Ovary (tissue), 7 donors: ENCODE measurements at regions not wholly inside any gene's neighbourhood (a gene's known extent, or its start where the extent isn't known, plus 50 kb on each side); places are given as distances from the start of the nearest gene placed in this dataset.

ENCODE experiments used
- DNase-seq, 5 donors: peaks; one replicate each; pipeline ENCODE4 v3.0.0-alpha.2; 2019 to 2020
- H3K27ac ChIP-seq, 2 donors: fragments of 200-600 bp; one replicate each; pipeline versions ENCODE4 v1.5.1 to v1.8.0; 2019 to 2022
- H3K27me3 ChIP-seq: fragments of 200-600 bp; one replicate; pipeline ENCODE4 v1.8.0; 2022
- H3K36me3 ChIP-seq: fragments of 200-600 bp; sonication (generic); one replicate; pipeline ENCODE4 v1.5.1; 2019
- H3K4me1 ChIP-seq: one replicate; pipeline ENCODE4 v1.8.1; 2013; ENCODE audit warnings: mild to moderate bottlenecking, moderate library complexity; ENCODE audit not compliant: insufficient read depth
- H3K4me3 ChIP-seq: fragments of 200-600 bp; sonication (generic); one replicate; pipeline ENCODE4 v1.5.1; 2017
- H3K9me3 ChIP-seq, 2 donors: fragments of 200-600 bp in 1 of 2; sonication (generic) in 1 of 2; one replicate each; pipeline versions ENCODE4 v1.5.1 to v1.8.1; 2013 to 2019; ENCODE audit warnings: mild to moderate bottlenecking in 1 of 2, moderate library complexity in 1 of 2
- EP300 ChIP-seq: sonication (generic); formaldehyde crosslinking; IDR thresholded peaks from one replicate; pipeline ENCODE4 v1.6.1; 2017; ENCODE audit warnings: antibody characterized with exemption
- POLR2A ChIP-seq: fragments of 450-650 bp; IDR thresholded peaks from one replicate; pipeline ENCODE4 v1.6.1; 2017; ENCODE audit warnings: antibody characterized with exemption, mild to moderate bottlenecking, moderate library complexity
- WGBS, 3 donors: extraction: QIAGEN DNeasy Blood & Tissue Kit in 1 of 3; methylation state at CpG; one replicate each; pipeline versions ENCODE4 v1.1.5 to v1.1.7; 2013 to 2017; 5-methylcytosine and 5-hydroxymethylcytosine counted together
- intact Hi-C, 4 donors: fragments of 100-400 bp; cut with DNase I; formaldehyde crosslinking; loops; one replicate each; pipeline versions ENCODE4 v1.11.0 to v1.15.1; 2022 to 2023
- TF ChIP-seq, protein P1 (sequence below), 3 donors: fragments of 450-650 bp in 2 of 3; fragments of 200-600 bp in 1 of 3; IDR thresholded peaks; one replicate each; pipeline versions ENCODE4 v1.5.1 to v1.8.0; 2016 to 2022; ENCODE audit warnings: antibody characterized with exemption in 3 of 3, mild to moderate bottlenecking in 1 of 3
- donor health status: DM: no; HTN: no; CAD: no; lungs with moderate emphysema.
- donor health status: DM: no; HTN: no; CAD: no.
- donor health status: Bipolar disorder and iron deficiency.
- donor health status: DM: no; HTN: no; CAD: no.
- donor health status: DM: yes; HTN: yes; CAD: no.

DNA sequence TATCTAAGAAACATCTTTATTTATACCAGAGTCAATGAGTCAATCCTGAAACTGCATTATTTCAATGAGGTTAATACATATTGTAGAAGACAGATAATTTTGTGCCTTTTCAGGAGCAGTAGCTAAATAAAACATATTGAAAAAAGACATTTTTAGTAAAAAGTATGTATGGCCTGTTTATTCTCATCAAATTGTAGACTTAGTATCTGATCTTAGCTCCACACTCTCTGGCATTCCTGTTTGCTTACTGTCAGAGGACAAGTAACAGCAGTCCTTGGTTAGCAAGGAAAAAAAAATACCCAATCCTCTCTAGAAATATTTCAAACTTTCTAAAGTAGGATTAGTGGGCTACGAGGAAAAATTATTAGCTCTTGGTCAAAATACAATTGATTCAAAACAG is 50.5 kb upstream of the GUCY1A1 start:
- TF ChIP-seq POLR2A, result no peak
- TF ChIP-seq, protein P1, sequence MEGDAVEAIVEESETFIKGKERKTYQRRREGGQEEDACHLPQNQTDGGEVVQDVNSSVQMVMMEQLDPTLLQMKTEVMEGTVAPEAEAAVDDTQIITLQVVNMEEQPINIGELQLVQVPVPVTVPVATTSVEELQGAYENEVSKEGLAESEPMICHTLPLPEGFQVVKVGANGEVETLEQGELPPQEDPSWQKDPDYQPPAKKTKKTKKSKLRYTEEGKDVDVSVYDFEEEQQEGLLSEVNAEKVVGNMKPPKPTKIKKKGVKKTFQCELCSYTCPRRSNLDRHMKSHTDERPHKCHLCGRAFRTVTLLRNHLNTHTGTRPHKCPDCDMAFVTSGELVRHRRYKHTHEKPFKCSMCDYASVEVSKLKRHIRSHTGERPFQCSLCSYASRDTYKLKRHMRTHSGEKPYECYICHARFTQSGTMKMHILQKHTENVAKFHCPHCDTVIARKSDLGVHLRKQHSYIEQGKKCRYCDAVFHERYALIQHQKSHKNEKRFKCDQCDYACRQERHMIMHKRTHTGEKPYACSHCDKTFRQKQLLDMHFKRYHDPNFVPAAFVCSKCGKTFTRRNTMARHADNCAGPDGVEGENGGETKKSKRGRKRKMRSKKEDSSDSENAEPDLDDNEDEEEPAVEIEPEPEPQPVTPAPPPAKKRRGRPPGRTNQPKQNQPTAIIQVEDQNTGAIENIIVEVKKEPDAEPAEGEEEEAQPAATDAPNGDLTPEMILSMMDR (IDR thresholded peaks at IDR 0.05), result no peak
- no peak for TF ChIP-seq EP300
- Histone ChIP-seq H3K36me3 (no peaks in the 10 kb centered on the region), H3K27me3 (no peaks in the 10 kb centered on the region), H3K27ac (no peak overlapping the region), H3K4me3 (no peak overlapping the region), H3K4me1 (no peaks in the 10 kb centered on the region), H3K9me3 (no peaks in the 10 kb centered on the region)
- 37 to 47% (median 40%) methylated on average over 1 of the region's 1 CpG for WGBS, 3 donors
- intact Hi-C loops, result no loop called here
- DNase-seq, result no peak

DNA sequence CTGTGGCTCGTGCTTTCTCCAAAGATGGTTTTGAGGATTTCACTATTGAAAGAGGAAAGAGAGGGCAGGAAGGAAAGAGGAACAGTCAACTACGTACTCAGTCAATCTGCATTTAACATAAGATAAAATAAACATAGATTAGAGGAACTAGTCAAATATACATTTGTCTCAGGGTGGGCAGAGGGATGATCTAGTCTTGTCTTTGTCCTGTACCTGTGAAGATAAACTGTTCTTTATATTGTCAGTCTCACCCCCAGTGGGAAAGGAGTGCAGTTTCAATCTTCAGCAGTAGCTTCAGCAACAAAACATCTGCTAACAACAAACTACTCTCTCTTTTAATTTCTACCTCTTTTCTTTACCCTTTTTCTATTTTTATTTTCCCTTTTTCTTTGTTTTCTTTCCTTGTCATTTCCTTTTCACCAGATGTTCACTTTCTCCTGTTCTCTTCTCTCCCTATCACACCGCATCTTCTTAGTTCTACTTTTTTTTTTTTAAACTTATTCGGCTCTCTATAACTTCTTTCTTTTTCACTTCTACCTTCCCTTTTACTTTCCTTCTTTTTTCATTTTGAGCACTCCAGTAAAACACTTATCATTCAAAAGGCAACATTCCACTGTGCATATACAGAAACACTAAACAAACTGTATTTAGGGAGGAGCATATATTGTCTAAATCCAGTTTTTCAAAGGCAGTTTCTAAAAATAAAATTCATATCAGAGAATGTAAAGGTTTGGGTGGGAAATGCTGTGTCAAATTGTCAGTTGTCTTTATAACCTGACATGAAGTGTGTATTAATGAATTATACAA is 51.4 kb upstream of the GUCY1A1 start:
- no peak for DNase-seq
- Histone ChIP-seq H3K4me3 (no peak overlapping the region), H3K27me3 (no peaks in the 10 kb centered on the region), H3K9me3 (no peaks in the 10 kb centered on the region), H3K36me3 (no peaks in the 10 kb centered on the region), H3K27ac (no peak overlapping the region), H3K4me1 (no peaks in the 10 kb centered on the region)
- TF ChIP-seq, protein P1 (IDR thresholded peaks at IDR 0.05), result no peak
- no peak for TF ChIP-seq POLR2A
- TF ChIP-seq EP300, result no peak
- intact Hi-C loops, result no loop called here
- 84 to 86% (median 86%) methylated on average over 4 of the region's 4 CpGs for WGBS, 3 donors

DNA sequence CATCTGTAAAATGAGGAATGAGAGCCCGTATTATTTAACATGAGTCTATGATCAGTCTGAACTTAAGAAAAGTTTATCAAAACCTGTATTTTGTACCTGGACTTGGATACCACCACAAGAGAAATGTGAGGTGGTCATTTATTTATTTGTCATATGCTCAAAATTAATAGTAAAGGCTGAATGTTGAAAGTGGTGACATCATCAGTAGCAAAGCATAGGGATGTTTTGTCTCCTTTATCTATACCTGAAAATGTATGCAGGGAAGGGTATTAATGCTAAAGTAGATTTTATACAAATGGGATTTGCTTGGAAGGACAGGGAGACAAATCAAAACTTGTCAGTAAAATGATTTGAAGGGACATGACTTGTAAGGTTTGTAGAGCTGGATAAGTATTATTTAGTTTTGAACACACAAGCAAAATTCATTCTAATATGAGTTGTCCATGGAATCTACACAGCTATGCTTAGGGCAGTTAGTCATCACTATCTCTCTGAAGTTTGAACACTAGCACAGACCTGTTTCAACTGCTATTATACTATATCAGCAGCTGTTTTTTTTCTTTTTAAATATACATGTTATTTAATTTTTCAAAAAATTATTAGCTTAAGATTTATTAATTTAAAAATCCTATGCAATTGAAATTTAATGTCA is 52.4 kb upstream of the GUCY1A1 start:
- TF ChIP-seq POLR2A (no peak), EP300 (no peak)
- TF ChIP-seq, protein P1 (IDR thresholded peaks at IDR 0.05), result no peak
- Histone ChIP-seq H3K36me3 (no peaks in the 10 kb centered on the region), H3K4me3 (no peak overlapping the region), H3K27me3 (no peaks in the 10 kb centered on the region), H3K4me1 (no peaks in the 10 kb centered on the region), H3K27ac (no peak overlapping the region), H3K9me3 (no peaks in the 10 kb centered on the region)
- 94 to 97% (median 95%) methylated on average over 1 of the region's 1 CpG for WGBS, 3 donors
- DNase-seq, result no peak
- intact Hi-C loops, result loop anchor here in 1 of 4 donors (5.0 kb wide), 1 partner anchor 143 kb away; the partner anchor contains the start of gene GUCY1B1

DNA sequence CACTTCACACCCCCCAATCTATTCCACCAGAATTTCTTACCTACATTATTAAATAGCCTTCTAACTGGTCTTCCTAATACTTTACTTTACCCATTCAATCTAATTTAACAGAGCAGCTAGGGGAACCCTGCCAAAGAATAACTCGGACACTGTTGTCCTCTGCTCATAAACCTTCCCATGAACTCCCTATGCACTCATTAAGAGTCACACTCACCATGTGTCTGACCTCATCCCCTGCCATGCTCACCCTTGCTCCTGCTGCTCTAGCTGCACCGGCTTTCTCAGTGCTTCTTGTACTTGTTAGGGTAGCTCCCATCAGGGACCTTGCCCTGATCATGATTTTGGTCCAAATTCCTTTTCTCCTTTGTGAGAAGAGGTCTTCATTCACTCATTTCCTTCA is 54.6 kb upstream of the GUCY1A1 start:
- intact Hi-C loops, result loop anchor here in 1 of 4 donors (5.0 kb wide), 1 partner anchor 145 kb away; the partner anchor contains the start of gene GUCY1B1
- H3K27me3 ChIP-seq, result no peaks in the 10 kb centered on the region
- WGBS, 3 donors, result 82 to 87% (median 85%) methylated on average over 2 of the region's 2 CpGs
- H3K9me3 ChIP-seq, result no peaks in the 10 kb centered on the region
- H3K4me3 ChIP-seq, result no peak overlapping the region
- no peaks in the 10 kb centered on the region for H3K36me3 ChIP-seq
- H3K27ac ChIP-seq, result no peak overlapping the region
- no peak for DNase-seq
- no peaks in the 10 kb centered on the region for H3K4me1 ChIP-seq
- TF ChIP-seq, protein P1 (IDR thresholded peaks at IDR 0.05), result no peak
- TF ChIP-seq POLR2A (no peak), EP300 (no peak)
